Upper lobe of left lung (tissue), 4 donors: ENCODE measurements at regions not wholly inside any gene's neighbourhood (a gene's known extent, or its start where the extent isn't known, plus 50 kb on each side); places are given as distances from the start of the nearest gene placed in this dataset.

ENCODE experiments used
- EP300 ChIP-seq, 4 donors: sonication (generic); formaldehyde crosslinking; IDR thresholded peaks; one replicate each; pipeline ENCODE4 v1.5.1; 2017; ENCODE audit warnings: antibody characterized with exemption in 4 of 4, control low read depth in 2 of 4
- POLR2A ChIP-seq, 4 donors: fragments of 450-650 bp; IDR thresholded peaks; one replicate each; pipeline ENCODE4 v1.5.1; 2016 to 2017; ENCODE audit warnings: antibody characterized with exemption in 4 of 4, mild to moderate bottlenecking in 2 of 4
- TF ChIP-seq, protein P1 (sequence below), 6 experiments: fragments of 450-650 bp in 4 of 6; fragments of 200-600 bp in 2 of 6; sonication (generic) in 2 of 6; IDR thresholded peaks; one replicate each; pipeline ENCODE4 v1.5.1; 2016 to 2019; ENCODE audit warnings: antibody characterized with exemption in 6 of 6

DNA sequence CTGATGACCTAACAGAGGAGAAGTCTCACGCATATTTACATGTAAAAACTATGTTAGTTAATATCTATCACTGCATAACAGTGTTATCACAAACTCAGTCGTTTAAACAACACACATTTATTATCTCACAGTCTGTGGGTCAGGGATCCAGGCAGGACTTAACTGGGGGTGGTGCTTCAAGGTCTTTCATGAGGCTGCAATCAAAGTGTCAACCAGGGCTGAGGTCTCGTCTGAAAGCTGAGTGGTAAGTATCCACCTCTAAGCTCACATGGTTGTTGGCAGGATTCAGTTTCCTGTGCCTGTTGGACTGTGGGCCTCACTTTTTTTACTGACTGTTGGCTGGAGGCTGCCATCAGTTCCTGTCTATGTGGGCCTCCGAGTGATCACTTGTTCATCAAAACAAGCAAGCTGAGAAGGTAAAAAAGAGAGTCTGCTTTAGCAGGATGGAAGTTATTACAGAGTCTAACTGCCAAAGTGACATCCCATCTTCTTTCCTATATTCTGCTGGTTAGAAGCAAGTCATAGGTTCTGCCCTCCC lies 188.6 kb downstream of the CARTPT start:
- TF ChIP-seq, protein P1, sequence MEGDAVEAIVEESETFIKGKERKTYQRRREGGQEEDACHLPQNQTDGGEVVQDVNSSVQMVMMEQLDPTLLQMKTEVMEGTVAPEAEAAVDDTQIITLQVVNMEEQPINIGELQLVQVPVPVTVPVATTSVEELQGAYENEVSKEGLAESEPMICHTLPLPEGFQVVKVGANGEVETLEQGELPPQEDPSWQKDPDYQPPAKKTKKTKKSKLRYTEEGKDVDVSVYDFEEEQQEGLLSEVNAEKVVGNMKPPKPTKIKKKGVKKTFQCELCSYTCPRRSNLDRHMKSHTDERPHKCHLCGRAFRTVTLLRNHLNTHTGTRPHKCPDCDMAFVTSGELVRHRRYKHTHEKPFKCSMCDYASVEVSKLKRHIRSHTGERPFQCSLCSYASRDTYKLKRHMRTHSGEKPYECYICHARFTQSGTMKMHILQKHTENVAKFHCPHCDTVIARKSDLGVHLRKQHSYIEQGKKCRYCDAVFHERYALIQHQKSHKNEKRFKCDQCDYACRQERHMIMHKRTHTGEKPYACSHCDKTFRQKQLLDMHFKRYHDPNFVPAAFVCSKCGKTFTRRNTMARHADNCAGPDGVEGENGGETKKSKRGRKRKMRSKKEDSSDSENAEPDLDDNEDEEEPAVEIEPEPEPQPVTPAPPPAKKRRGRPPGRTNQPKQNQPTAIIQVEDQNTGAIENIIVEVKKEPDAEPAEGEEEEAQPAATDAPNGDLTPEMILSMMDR (IDR thresholded peaks at IDR 0.05) = no peak
- TF ChIP-seq POLR2A (IDR thresholded peaks at IDR 0.05) (no peak), EP300 (IDR thresholded peaks at IDR 0.05) (no peak)
